Right lobe of liver (tissue), 6 donors: ENCODE measurements at regions not wholly inside any gene's neighbourhood (a gene's known extent, or its start where the extent isn't known, plus 50 kb on each side); places are given as distances from the start of the nearest gene placed in this dataset.

ENCODE experiments used
- ATAC-seq, 4 donors: fragments of 200-7000 bp; cut with Tn5 transposase; one replicate each; pipeline ENCODE4 v1.9.1; 2020; ENCODE audit warnings: mild to moderate bottlenecking in 4 of 4, moderate library complexity in 4 of 4
- DNase-seq, 3 donors: peaks; one replicate each; pipeline ENCODE4 v3.0.0-alpha.2; 2020
- H3K27ac ChIP-seq, 3 donors: fragments of 200-600 bp; one replicate each; pipeline ENCODE4 v1.8.0; 2022
- H3K27me3 ChIP-seq, 2 donors: fragments of 200-600 bp; one replicate each; pipeline ENCODE4 v1.8.0; 2022
- H3K36me3 ChIP-seq, 4 donors: fragments of 200-600 bp; sonication (generic) in 1 of 4; one replicate each; pipeline versions ENCODE4 v1.5.1 to v1.8.0; 2017 to 2022; ENCODE audit warnings: control low read depth in 1 of 4
- H3K4me1 ChIP-seq, 4 donors: fragments of 200-600 bp; sonication (generic) in 1 of 4; one replicate each; pipeline versions ENCODE4 v1.5.1 to v1.8.0; 2017 to 2022; ENCODE audit warnings: control low read depth in 1 of 4
- H3K4me3 ChIP-seq, 3 donors: fragments of 200-600 bp; one replicate each; pipeline ENCODE4 v1.8.0; 2022
- H3K9me3 ChIP-seq, 4 donors: fragments of 200-600 bp; sonication (generic) in 1 of 4; one replicate each; pipeline versions ENCODE4 v1.5.1 to v1.8.0; 2017 to 2022; ENCODE audit warnings: control low read depth in 1 of 4
- POLR2A ChIP-seq: fragments of 450-650 bp; IDR thresholded peaks from one replicate; pipeline ENCODE4 v1.6.1; 2017; ENCODE audit warnings: antibody characterized with exemption, mild to moderate bottlenecking
- WGBS: methylation state at CpG from one replicate; pipeline ENCODE4 v1.1.6; 2018; ENCODE audit warnings: low coverage, low lambda C conversion rate; ENCODE audit not compliant: insufficient coverage; ENCODE audit errors: missing lambda C conversion rate; 5-methylcytosine and 5-hydroxymethylcytosine counted together
- intact Hi-C, 2 donors: fragments of 100-400 bp; cut with DNase I; formaldehyde crosslinking; loops; one replicate each; pipeline versions ENCODE4 v1.11.2 to v1.14.1; 2022
- TF ChIP-seq, protein P1 (sequence below), 4 donors: fragments of 200-600 bp in 3 of 4; fragments of 450-650 bp in 1 of 4; IDR thresholded peaks; one replicate each; pipeline versions ENCODE4 v1.5.1 to v1.8.0; 2016 to 2022; ENCODE audit warnings: antibody characterized with exemption in 4 of 4, mild to moderate bottlenecking in 2 of 4
- donor health status: DM: no; HTN: yes; CAD: no.
- donor health status: DM: no; HTN: no; CAD: no.
- donor health status: DM: no; HTN: no; CAD: no.
- donor health status: DM: no; HTN: yes; CAD: no.
- donor health status: DM: no; HTN: yes; CAD: no.

- Histone ChIP-seq H3K4me3 (no peak overlapping the region), H3K27me3 (no peaks in the 10 kb centered on the region), H3K27ac (no peak overlapping the region), H3K36me3 (no peaks in the 10 kb centered on the region), H3K4me1 (no peaks in the 10 kb centered on the region), H3K9me3 (no peaks in the 10 kb centered on the region)
- DNase-seq (no peak), ATAC-seq (no peak)
- TF ChIP-seq, protein P1, sequence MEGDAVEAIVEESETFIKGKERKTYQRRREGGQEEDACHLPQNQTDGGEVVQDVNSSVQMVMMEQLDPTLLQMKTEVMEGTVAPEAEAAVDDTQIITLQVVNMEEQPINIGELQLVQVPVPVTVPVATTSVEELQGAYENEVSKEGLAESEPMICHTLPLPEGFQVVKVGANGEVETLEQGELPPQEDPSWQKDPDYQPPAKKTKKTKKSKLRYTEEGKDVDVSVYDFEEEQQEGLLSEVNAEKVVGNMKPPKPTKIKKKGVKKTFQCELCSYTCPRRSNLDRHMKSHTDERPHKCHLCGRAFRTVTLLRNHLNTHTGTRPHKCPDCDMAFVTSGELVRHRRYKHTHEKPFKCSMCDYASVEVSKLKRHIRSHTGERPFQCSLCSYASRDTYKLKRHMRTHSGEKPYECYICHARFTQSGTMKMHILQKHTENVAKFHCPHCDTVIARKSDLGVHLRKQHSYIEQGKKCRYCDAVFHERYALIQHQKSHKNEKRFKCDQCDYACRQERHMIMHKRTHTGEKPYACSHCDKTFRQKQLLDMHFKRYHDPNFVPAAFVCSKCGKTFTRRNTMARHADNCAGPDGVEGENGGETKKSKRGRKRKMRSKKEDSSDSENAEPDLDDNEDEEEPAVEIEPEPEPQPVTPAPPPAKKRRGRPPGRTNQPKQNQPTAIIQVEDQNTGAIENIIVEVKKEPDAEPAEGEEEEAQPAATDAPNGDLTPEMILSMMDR (IDR thresholded peaks at IDR 0.05): no peak
- TF ChIP-seq POLR2A: no peak
- intact Hi-C loops: no loop called here
These were observed 197.9 kb downstream of the DSEL start for GRCh38 chr18:67318651-67319050.

DNA sequence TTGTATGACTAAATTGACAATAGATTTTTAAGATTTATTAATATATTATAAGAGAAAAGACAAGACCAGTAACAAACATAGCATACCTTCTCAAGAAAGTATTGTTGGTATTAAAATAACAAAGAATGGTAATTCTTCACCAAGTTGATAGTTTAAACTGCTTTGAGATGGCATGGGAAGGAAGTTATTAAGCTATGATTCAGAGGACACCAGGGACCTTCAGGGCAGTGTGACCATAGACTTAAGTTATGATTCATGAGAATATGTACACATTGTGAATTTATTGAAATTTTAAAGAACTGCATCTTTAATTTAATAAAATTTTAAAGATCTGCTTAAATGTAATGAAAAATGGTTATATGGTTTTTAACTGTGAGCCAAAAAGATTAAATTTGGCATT is 205.7 kb downstream of the DSEL start:
- intact Hi-C loops: no loop called here
- Histone ChIP-seq H3K27me3 (no peaks in the 10 kb centered on the region), H3K27ac (no peak overlapping the region), H3K4me3 (no peak overlapping the region), H3K9me3 (no peaks in the 10 kb centered on the region), H3K36me3 (no peaks in the 10 kb centered on the region), H3K4me1 (no peaks in the 10 kb centered on the region)
- DNase-seq (no peak), ATAC-seq (no peak)
- TF ChIP-seq POLR2A: no peak
- TF ChIP-seq, protein P1 (IDR thresholded peaks at IDR 0.05): no peak

GRCh38 chr18:67308819-67309218 is 207.7 kb downstream of the DSEL start:
- H3K27me3 ChIP-seq: no peaks in the 10 kb centered on the region
- H3K4me3 ChIP-seq: no peak overlapping the region
- intact Hi-C loops: no loop called here
- ATAC-seq (no peak), DNase-seq (no peak)
- TF ChIP-seq, protein P1 (IDR thresholded peaks at IDR 0.05): no peak
- no peak for TF ChIP-seq POLR2A
- no peaks in the 10 kb centered on the region for H3K4me1 ChIP-seq
- no peak overlapping the region for H3K27ac ChIP-seq
- H3K9me3 ChIP-seq: no peaks in the 10 kb centered on the region
- H3K36me3 ChIP-seq: no peaks in the 10 kb centered on the region
- 44% methylated on average over 4 of the region's 4 CpGs for WGBS

- DNase-seq (no peak), ATAC-seq (no peak)
- TF ChIP-seq, protein P1 (IDR thresholded peaks at IDR 0.05): no peak
- TF ChIP-seq POLR2A: no peak
- H3K36me3 ChIP-seq: no peaks in the 10 kb centered on the region
- no peaks in the 10 kb centered on the region for H3K4me1 ChIP-seq
- 55% methylated on average over 3 of the region's 3 CpGs for WGBS
- H3K4me3 ChIP-seq: no peak overlapping the region
- H3K27me3 ChIP-seq: no peaks in the 10 kb centered on the region
- H3K27ac ChIP-seq: no peak overlapping the region
- intact Hi-C loops: no loop called here
- no peaks in the 10 kb centered on the region for H3K9me3 ChIP-seq
These were observed 211.1 kb downstream of the DSEL start for GRCh38 chr18:67305466-67305865.

DNA sequence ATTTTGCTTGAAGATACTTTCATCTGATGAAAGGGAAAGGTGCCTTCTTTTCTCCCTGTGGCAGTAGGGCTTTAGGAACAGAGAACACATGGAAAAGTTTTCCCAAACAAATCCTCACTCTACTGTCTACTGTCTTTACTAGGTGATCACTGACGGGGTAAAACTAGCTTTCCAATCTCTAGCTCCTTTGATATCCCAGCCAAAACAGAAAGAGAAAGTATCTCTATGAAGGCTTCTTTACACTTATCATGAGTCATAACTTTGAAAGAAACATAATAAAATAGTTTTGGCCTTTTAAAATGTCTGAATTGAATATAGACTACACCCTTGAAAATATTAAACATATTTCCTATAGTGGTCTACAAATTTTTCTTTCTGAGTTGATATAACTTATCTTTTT is 214.5 kb downstream of the DSEL start:
- 44% methylated on average over 1 of the region's 1 CpG for WGBS
- intact Hi-C loops: no loop called here
- Histone ChIP-seq H3K27me3 (no peaks in the 10 kb centered on the region), H3K27ac (no peak overlapping the region), H3K36me3 (no peaks in the 10 kb centered on the region), H3K4me1 (no peaks in the 10 kb centered on the region), H3K4me3 (no peak overlapping the region), H3K9me3 (no peaks in the 10 kb centered on the region)
- no peak for DNase-seq
- TF ChIP-seq POLR2A: no peak
- TF ChIP-seq, protein P1 (IDR thresholded peaks at IDR 0.05): no peak
- ATAC-seq: no peak
